Calu3 (cell line): ENCODE measurements at regions not wholly inside any gene's neighbourhood (a gene's known extent, or its start where the extent isn't known, plus 50 kb on each side); places are given as distances from the start of the nearest gene placed in this dataset.

Experiments used
- BruUV-seq: library from RNA; stranded (reverse); fragments of 400-500 nt; replicated peaks from 2 replicates; lab custom pipeline; 2021; lab: Mats Ljungman, UMichigan
- CTCF ChIA-PET: fragments of 300-600 bp; sonication (Branson Sonifier 250); formaldehyde crosslinking; loops from one replicate; lab custom pipeline; 2022; ENCODE audit warnings: antibody characterized with exemption; lab: Charles Lee
- DNase-seq: peaks from one replicate; pipeline ENCODE4 v3.0.0; 2022
- H3K27ac Mint-ChIP-seq: one replicate; pipeline ENCODE4 v1.8.0; 2022; ENCODE audit warnings: mixed read lengths; ENCODE audit not compliant: unreplicated experiment
- H3K27me3 Mint-ChIP-seq: one replicate; pipeline ENCODE4 v1.8.0; 2022; ENCODE audit warnings: mixed read lengths; ENCODE audit not compliant: unreplicated experiment
- H3K36me3 Mint-ChIP-seq: one replicate; pipeline ENCODE4 v1.8.0; 2022; ENCODE audit warnings: mild to moderate bottlenecking, moderate library complexity, mixed read lengths; ENCODE audit not compliant: insufficient read depth, unreplicated experiment
- H3K4me1 Mint-ChIP-seq: one replicate; pipeline ENCODE4 v1.8.0; 2022; ENCODE audit warnings: mild to moderate bottlenecking, low read depth, mixed read lengths; ENCODE audit not compliant: unreplicated experiment
- H3K4me3 Mint-ChIP-seq: one replicate; pipeline ENCODE4 v1.8.0; 2022; ENCODE audit warnings: mild to moderate bottlenecking, low read depth, moderate library complexity, mixed read lengths; ENCODE audit not compliant: unreplicated experiment
- H3K9me3 Mint-ChIP-seq: one replicate; pipeline ENCODE4 v1.8.0; 2022; ENCODE audit warnings: low read depth, mixed read lengths; ENCODE audit not compliant: unreplicated experiment
- CTCF ChIP-seq: fragments of 200-600 bp; IDR thresholded peaks from one replicate; pipeline ENCODE4 v1.8.0; 2022; ENCODE audit warnings: antibody characterized with exemption; ENCODE audit not compliant: unreplicated experiment
- intact Hi-C: fragments of 100-400 bp; cut with micrococcal nuclease; formaldehyde crosslinking; loops from one replicate; pipeline ENCODE4 v1.10.0; 2022; ENCODE audit not compliant: unreplicated experiment

- H3K27me3 Mint-ChIP-seq: no peaks in the 10 kb centered on the region
These were observed 114.9 kb upstream of the ZEB1 start for GRCh38 chr10:31204090-31204489.

GRCh38 chr10:31207636-31208035, 111.4 kb upstream of the ZEB1 start:
- Mint-ChIP-seq H3K4me1 (no peaks in the 10 kb centered on the region), H3K27ac (no peak overlapping the region), H3K27me3 (no peaks in the 10 kb centered on the region), H3K36me3 (no peaks in the 10 kb centered on the region), H3K4me3 (no peak overlapping the region), H3K9me3 (no peaks in the 10 kb centered on the region)
- no peak for DNase-seq
- TF ChIP-seq CTCF: no peak
- intact Hi-C loops: no loop called here
- CTCF ChIA-PET: no interaction called here
- no TSS peak for BruUV-seq

More at GRCh38 chr10:31204090-31204489, 114.9 kb upstream of the ZEB1 start:
- CTCF ChIA-PET: no interaction called here
- Mint-ChIP-seq H3K4me3 (no peak overlapping the region), H3K9me3 (no peaks in the 10 kb centered on the region), H3K36me3 (no peaks in the 10 kb centered on the region), H3K4me1 (no peaks in the 10 kb centered on the region), H3K27ac (no peak overlapping the region)
- BruUV-seq: no TSS peak
- DNase-seq: no peak
- TF ChIP-seq CTCF: no peak
- intact Hi-C loops: no loop called here

GRCh38 chr10:31209478-31209877, 109.5 kb upstream of the ZEB1 start:
- CTCF ChIA-PET: interaction anchor here (0.6 kb wide), 1 partner anchor 1077 kb away, joined by 3 read pairs; no protein-coding TSS in a partner anchor
- TF ChIP-seq CTCF: no peak
- no peak overlapping the region for H3K4me3 Mint-ChIP-seq
- no peaks in the 10 kb centered on the region for H3K9me3 Mint-ChIP-seq
- H3K36me3 Mint-ChIP-seq: no peaks in the 10 kb centered on the region
- no peaks in the 10 kb centered on the region for H3K4me1 Mint-ChIP-seq
- H3K27me3 Mint-ChIP-seq: no peaks in the 10 kb centered on the region
- no TSS peak for BruUV-seq
- DNase-seq: no peak
- intact Hi-C loops: no loop called here
- H3K27ac Mint-ChIP-seq: no peak overlapping the region

GRCh38 chr10:31210190-31210589, 108.8 kb upstream of the ZEB1 start:
- no peak overlapping the region for H3K27ac Mint-ChIP-seq
- H3K4me1 Mint-ChIP-seq: no peaks in the 10 kb centered on the region
- no peaks in the 10 kb centered on the region for H3K36me3 Mint-ChIP-seq
- no peak for DNase-seq
- no TSS peak for BruUV-seq
- CTCF ChIA-PET: no interaction called here
- no peaks in the 10 kb centered on the region for H3K9me3 Mint-ChIP-seq
- no peak for TF ChIP-seq CTCF
- no peaks in the 10 kb centered on the region for H3K27me3 Mint-ChIP-seq
- intact Hi-C loops: no loop called here
- H3K4me3 Mint-ChIP-seq: no peak overlapping the region
